Breast epithelium (tissue), 3 donors: ENCODE measurements at regions not wholly inside any gene's neighbourhood (a gene's known extent, or its start where the extent isn't known, plus 50 kb on each side); places are given as distances from the start of the nearest gene placed in this dataset.

Experiments used
- POLR2A ChIP-seq: fragments of 450-650 bp; IDR thresholded peaks from one replicate; pipeline ENCODE4 v1.6.1; 2016; ENCODE audit warnings: antibody characterized with exemption, mild to moderate bottlenecking, moderate library complexity
- POLR2AphosphoS5 ChIP-seq, 3 donors: sonication (generic); formaldehyde crosslinking; IDR thresholded peaks; one replicate each; pipeline ENCODE4 v1.6.1; 2017; ENCODE audit warnings: antibody characterized with exemption in 3 of 3
- TF ChIP-seq, protein P1 (sequence below), 3 donors: fragments of 450-650 bp; IDR thresholded peaks; one replicate each; pipeline ENCODE4 v1.5.1; 2016 to 2017; ENCODE audit warnings: antibody characterized with exemption in 3 of 3, mild to moderate bottlenecking in 3 of 3, moderate library complexity in 3 of 3

DNA sequence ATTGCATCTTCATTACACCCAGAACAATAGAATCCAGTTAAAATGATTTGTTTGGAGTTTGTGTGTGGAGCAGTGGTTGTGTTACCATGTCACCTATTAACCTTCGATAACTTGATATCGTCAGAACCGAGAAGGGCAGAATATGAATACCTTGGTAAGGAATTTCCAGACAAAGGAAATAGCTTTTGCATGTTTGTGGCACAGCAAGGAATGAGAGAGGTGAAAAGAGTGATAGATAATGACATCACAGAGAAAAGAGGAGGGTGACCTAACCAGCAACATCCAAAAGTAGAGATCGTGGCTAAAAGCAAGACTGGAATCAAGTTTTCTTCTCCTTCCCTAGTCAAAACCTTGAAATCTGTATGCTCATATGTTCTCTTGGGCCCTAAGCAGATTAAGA is 244.6 kb upstream of the NEGR1 start:
- TF ChIP-seq, protein P1, sequence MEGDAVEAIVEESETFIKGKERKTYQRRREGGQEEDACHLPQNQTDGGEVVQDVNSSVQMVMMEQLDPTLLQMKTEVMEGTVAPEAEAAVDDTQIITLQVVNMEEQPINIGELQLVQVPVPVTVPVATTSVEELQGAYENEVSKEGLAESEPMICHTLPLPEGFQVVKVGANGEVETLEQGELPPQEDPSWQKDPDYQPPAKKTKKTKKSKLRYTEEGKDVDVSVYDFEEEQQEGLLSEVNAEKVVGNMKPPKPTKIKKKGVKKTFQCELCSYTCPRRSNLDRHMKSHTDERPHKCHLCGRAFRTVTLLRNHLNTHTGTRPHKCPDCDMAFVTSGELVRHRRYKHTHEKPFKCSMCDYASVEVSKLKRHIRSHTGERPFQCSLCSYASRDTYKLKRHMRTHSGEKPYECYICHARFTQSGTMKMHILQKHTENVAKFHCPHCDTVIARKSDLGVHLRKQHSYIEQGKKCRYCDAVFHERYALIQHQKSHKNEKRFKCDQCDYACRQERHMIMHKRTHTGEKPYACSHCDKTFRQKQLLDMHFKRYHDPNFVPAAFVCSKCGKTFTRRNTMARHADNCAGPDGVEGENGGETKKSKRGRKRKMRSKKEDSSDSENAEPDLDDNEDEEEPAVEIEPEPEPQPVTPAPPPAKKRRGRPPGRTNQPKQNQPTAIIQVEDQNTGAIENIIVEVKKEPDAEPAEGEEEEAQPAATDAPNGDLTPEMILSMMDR (IDR thresholded peaks at IDR 0.05), result no peak
- TF ChIP-seq POLR2AphosphoS5 (IDR thresholded peaks at IDR 0.05), result no peak
- TF ChIP-seq POLR2A, result no peak
